Gastroesophageal sphincter (tissue), 3 donors: ENCODE measurements at regions not wholly inside any gene's neighbourhood (a gene's known extent, or its start where the extent isn't known, plus 50 kb on each side); places are given as distances from the start of the nearest gene placed in this dataset.

ENCODE experiments used
- EP300 ChIP-seq: sonication (generic); formaldehyde crosslinking; IDR thresholded peaks from one replicate; pipeline ENCODE4 v1.6.1; 2017; ENCODE audit warnings: antibody characterized with exemption, mild to moderate bottlenecking
- POLR2A ChIP-seq, 2 donors: fragments of 450-650 bp; IDR thresholded peaks; one replicate each; pipeline ENCODE4 v1.6.1; 2017; ENCODE audit warnings: antibody characterized with exemption in 2 of 2, mild to moderate bottlenecking in 2 of 2, moderate library complexity in 1 of 2
- POLR2AphosphoS5 ChIP-seq: sonication (generic); formaldehyde crosslinking; IDR thresholded peaks from one replicate; pipeline ENCODE4 v1.6.1; 2017; ENCODE audit warnings: antibody characterized with exemption
- TF ChIP-seq, protein P1 (sequence below), 4 experiments: fragments of 200-600 bp in 2 of 4; fragments of 450-650 bp in 2 of 4; sonication (generic) in 1 of 4; IDR thresholded peaks; one replicate each; pipeline ENCODE4 v1.5.1; 2017 to 2019; ENCODE audit warnings: antibody characterized with exemption in 4 of 4, mild to moderate bottlenecking in 2 of 4, moderate library complexity in 2 of 4

DNA sequence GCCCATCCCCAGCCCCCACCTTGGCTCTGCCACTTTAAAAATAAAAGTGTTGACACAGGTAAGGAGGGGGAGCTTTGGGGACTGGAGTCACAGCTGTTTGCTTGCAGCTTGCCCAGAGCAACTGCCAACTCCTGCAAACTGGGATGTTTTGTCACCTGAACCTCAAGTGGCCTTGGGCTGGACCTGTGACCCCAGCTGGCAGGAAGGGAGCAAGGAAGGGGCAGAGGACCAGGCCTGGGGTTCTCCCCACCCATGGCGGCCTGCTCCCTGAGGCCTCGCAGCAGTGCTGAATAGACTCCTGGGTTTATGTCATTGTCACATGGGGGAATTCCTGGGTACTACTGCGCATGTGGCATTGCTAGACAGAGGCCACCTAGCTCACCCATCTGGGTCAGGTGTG lies 246.9 kb upstream of the TLE3 start:
- TF ChIP-seq, protein P1, sequence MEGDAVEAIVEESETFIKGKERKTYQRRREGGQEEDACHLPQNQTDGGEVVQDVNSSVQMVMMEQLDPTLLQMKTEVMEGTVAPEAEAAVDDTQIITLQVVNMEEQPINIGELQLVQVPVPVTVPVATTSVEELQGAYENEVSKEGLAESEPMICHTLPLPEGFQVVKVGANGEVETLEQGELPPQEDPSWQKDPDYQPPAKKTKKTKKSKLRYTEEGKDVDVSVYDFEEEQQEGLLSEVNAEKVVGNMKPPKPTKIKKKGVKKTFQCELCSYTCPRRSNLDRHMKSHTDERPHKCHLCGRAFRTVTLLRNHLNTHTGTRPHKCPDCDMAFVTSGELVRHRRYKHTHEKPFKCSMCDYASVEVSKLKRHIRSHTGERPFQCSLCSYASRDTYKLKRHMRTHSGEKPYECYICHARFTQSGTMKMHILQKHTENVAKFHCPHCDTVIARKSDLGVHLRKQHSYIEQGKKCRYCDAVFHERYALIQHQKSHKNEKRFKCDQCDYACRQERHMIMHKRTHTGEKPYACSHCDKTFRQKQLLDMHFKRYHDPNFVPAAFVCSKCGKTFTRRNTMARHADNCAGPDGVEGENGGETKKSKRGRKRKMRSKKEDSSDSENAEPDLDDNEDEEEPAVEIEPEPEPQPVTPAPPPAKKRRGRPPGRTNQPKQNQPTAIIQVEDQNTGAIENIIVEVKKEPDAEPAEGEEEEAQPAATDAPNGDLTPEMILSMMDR (IDR thresholded peaks at IDR 0.05), result no peak
- TF ChIP-seq POLR2A (IDR thresholded peaks at IDR 0.05) (no peak), EP300 (no peak), POLR2AphosphoS5 (no peak)
